GM18517 (cell line): ENCODE measurements at regions not wholly inside any gene's neighbourhood (a gene's known extent, or its start where the extent isn't known, plus 50 kb on each side); places are given as distances from the start of the nearest gene placed in this dataset.
A peak's percentile ranks its signal among the peaks of the same experiment; 100 is the strongest.
"Not testable (repeated sequence)": the region's sequence is repeated elsewhere in the genome, so short reads cannot be mapped to it uniquely, and the experiment has no call there.

Source experiments
- ATAC-seq: cut with Tn5 transposase; IDR thresholded peaks from one replicate; pipeline ENCODE4 v1.9.1; 2021; ENCODE audit warnings: mild to moderate bottlenecking, moderate library complexity; ENCODE audit not compliant: unreplicated experiment

DNA sequence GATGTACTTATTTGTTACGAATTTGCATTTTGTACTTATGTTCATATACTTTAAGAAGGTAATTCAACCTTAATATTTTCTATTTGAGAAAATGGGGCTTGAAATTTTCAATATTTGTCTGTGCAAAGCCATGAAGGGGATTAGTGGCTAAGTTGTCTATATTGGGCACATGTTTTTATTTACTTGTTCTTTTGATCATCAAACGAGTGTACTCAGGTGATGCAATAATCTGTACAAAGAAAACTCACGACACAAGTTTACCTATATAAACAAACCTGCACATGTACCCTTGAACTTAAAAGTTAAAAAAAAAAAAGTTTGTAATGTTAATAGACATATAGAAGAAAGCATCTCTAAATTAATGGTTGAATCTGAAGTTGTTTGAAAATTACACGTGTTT, 658.9 kb upstream of the SYT4 start:
- no peak for ATAC-seq

DNA sequence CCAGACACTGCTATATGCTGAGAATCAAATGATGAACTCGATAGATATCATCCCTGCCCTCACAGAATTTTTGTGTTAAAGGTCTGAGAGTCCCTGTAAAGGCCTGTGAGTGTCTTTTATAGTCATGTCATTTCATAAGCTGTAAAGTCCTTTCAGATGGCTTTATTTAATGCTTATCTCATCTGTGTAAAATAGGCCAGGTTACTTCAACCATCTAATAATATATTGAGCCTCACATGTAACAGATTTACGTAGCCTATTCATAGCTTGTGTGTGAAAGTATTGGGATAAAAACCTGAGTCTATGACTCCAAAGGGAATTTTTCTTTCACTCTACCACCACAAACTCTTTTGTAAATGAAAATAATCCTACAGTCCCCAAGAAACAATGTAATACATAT, 672.0 kb upstream of the SYT4 start:
- ATAC-seq = no peak

DNA sequence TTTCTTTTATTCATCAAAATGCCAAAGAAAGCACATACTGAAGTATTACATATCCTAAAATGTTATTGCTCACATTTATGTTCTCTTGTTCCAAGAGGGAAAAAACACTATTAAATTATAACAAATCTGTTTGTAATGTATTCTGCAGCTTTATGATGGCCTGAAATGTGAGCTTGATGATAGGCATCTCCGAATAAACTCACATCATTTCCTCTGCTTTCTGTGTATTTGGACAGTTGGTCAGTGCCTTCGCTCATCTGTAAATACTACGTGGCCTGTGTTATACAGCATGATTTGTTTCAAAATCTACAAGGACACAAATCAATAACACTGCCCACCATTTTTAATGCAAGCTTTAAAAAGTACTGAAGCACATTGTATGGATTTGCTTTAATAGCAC, 672.8 kb upstream of the SYT4 start:
- ATAC-seq = no peak

DNA sequence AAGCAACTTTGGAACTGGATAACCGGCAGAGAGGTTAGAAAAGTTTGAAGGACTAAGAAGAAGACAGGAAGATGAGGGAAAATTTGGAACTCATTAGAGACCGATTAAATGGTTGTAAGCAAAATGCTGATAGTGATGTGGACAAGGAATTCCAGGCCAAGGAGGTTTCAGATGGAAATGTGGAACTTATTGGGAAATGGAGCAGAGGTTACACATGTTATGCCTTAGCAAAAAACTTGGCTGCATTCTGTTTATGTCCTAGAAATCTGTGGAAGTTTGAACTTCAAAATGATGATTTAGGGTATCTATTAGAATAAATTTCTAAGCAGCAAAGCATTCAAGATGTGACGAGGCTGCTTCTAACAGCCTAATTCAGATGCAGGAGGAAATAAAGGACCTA, 675.1 kb upstream of the SYT4 start:
- no peak for ATAC-seq

DNA sequence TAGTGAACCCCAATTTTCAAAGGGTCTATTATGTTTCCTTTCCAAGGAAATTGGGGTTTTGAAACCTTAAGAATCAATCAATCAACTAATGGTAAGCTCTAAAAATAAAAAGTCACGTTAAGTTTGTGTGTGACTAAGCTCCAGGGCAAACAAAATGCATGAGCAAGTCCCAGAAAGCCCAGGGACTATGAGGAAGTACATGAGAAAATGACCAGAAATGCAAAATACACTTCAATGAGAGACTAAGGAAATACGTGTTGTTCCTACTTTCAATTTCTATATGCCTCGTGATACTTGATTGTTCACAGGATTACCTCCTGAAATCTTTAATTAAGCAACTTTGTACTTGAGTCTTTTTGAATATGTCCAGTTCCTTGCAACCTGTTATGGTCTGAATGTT, 684.4 kb upstream of the SYT4 start:
- no peak for ATAC-seq

DNA sequence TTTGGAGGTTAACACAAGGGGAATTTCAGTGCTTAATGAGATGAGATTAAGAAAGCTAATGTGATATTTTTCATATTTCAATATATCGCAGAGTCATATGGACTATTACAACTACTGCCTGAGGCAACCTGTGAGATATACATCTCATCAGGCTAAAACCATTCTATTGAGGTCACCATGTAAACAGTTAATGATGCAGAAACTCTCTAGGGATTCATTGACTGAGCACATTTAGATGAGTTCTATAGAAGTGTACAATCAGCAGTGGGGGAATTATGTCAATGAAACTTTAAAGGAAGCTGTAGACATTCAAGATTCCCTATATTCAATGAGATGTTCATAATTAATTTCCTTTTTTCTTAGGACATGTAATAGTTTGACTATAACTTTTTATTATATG, 687.4 kb upstream of the SYT4 start:
- ATAC-seq = no peak

DNA sequence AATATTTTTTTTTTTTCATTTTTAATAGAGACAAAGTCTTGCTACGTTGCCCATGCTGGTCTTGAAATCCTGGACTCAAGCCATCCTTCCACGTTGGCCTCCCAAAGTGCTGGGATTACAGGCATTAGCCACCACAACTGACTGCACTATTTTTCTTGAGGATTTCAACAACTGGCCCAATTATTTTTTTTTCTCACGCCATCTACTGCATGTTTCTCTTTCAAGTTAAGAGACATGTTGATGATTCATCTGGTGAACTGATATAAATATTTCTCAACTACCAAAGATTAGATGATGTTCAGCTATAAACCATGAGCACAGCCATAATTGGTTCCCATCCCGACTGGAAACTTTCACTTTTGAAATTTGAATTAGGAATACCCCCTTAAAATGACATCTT, 688.4 kb upstream of the SYT4 start:
- ATAC-seq = no peak

DNA sequence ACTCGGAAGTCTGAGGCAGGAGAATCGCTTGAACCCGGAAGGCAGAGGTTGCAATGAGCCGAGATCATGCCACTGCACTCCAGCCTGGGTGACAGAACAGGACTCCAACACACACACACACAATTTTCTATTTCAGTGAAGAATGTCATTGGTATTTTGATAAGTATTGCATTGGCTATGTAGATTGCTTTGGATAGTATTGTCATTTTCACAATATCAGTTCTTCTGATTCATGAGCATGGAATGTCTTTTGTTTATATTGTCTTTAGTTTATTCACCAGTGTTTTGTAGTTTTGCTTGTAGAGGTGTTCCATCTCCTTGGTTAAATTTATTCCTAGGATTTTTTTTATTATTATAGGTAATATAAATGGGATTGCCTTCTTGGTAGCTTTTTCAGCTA, 693.4 kb upstream of the SYT4 start:
- no peak for ATAC-seq

GRCh38 chr18:43978174-43978573, 700.9 kb upstream of the SYT4 start:
- ATAC-seq = no peak

GRCh38 chr18:43982582-43982981, 698.1 kb upstream of the SETBP1 start:
- ATAC-seq = no peak

DNA sequence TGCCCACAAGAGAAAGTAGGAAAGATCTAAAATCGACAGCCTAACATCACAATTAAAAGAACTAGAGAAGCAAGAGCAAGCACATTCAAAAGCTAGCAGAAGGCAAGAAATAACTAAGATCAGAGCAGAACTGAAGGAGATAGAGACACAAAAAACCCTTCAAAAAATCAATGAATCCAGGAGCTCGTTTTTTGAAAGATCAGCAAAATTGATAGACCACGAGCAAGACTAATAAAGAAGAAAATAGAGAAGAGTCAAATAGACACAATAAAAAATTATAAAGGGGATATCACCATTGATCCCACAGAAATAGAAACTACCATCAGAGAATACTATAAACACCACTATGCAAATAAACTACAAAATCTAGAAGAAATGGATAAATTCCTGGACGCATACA, 693.6 kb upstream of the SETBP1 start:
- not testable (repeated sequence) for ATAC-seq

GRCh38 chr18:43992741-43993140, 687.9 kb upstream of the SETBP1 start:
- no peak for ATAC-seq

GRCh38 chr18:43994381-43994780, 686.3 kb upstream of the SETBP1 start:
- ATAC-seq = no peak

DNA sequence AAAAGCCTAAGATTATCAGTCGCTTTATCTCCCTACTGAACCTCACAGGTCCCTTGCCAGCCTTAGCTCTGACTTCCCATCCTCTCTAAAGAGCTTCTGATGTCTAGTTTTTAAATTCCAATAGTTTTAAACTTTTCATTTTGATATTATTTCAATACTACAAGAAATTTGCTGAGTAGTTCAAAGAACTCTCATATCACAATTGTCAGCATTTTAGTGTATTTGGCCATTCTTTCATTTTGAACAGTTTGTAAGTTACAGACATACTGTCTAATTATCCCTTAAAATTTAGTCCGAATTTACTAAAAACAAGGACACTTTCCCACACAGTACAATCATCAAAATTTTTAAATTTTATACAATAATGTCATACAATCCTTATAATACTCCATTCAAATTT, 666.8 kb upstream of the SETBP1 start:
- ATAC-seq = no peak

DNA sequence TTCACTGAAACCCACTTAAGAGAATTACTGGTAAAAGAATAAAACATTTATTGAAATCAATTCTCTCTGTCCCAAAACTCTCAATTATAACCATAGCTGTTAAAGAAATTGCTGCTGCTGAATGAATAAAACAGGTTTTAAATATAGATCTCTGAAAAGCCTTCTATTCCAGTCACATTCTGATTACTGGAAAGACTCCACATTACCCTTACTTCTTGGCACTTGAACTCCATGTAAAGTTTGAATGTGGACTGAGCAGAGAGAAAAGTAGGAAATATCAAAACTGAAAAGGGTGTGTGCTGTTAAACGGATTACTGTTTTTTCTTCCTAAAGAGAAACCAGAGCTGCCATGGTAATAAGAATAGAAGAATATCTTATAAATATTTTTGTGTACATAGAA, 655.3 kb upstream of the SETBP1 start:
- no peak for ATAC-seq

GRCh38 chr18:44028109-44028508, 652.6 kb upstream of the SETBP1 start:
- no peak for ATAC-seq

- no peak for ATAC-seq
Measured at GRCh38 chr18:44031063-44031462, 649.6 kb upstream of the SETBP1 start.

DNA sequence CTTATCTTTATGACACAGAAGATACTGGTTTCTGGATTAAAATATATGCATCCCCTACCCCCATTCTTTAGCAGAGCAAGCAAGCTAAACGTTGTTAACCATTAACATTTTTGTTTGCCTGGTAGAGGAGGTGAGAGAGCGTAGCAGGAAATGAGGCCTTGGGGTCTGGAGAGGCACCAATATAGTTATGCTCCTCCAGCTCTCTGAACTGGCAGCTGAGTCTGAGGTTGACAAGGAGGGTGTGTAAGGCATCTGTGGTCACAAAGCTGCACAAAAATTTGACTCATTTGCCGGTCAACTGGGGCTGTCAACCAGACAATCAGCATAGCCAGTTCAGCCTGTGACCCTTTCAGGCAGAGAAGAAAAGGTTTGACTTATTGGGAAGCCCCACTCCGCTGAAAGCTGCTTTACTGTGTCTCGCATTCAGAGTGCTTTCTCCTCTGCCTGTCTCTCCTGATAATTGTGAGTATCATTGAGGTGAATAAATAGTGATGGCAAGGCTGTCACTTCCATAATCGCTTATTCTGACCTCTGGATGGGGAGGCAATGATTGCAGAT, 647.5 kb upstream of the SETBP1 start:
- ATAC-seq = peak; percentile 59

DNA sequence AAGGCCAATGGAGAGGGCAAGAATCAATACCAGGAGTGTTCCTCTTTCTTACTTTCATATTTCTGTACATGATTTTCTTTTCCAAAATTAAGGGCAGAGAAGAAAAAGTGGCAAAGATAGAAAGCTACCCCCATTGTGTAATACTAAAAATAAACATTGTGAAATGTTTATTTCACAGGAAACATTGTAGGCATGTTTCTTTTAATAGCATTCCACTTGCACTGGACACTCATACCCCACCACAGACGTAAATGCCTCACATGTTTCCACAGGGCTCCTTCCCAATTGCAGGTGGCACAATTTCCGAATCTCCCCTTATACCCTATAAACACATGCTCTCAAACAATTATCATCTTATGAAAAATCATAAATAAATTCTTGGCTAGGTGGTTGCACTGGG, 645.1 kb upstream of the SETBP1 start:
- ATAC-seq = no peak

GRCh38 chr18:44036501-44036900, 644.2 kb upstream of the SETBP1 start:
- ATAC-seq = no peak

DNA sequence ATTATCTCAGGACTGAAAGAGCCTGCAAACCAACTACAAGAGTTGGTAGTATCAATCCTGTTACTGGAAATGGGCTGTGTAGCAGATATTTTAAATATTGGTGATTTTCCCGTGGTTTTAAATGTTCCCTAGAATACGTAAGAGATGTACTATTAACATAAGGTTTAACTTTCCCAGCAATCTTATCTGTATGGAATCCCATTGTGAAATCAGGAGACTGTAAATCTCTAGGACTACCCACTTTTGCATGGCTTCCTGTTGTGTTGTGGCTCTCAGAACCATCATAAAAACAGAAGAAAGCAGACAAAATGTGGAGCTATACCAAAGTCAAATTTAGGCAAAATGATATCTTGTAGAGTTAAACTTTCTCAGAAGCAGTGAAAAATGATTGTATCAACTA, 641.5 kb upstream of the SETBP1 start:
- ATAC-seq = no peak

DNA sequence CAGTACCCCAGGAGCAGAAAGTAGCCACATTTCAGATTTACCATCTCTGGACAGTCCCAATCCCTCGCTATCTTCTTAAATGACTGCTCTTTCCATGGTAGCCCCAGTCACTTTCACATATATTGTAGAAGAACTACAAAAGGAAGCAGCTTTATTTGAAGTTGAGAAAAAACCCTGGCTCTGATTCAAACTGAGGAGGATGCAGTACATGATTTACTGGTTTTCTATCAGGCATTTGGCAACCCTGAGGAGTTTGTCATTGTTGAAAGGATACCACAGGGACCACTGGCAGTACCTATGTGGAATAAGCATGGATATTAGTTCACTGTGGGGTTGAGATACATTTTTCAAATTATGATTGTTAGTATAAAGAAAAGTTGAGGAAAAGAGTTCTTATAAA, 640.9 kb upstream of the SETBP1 start:
- no peak for ATAC-seq

DNA sequence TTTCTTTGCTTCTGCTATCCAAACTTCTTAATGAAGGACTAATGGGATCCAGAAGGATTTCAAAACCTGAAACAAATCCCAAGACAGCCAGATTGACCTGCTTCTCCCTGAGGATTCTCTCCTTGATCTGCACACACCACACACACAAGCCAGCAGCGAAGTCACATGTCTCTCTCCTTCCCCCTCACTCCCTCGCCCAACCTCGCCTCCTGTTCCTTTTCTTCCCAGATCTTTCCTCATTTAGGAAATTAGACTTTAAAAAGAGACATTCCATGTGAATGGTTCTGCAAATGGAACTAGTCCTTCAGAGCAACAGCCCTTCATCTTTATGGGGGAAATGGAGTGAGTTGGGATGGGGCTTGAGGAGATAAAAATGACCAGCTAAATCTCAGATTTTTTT, 639.1 kb upstream of the SETBP1 start:
- ATAC-seq = no peak

DNA sequence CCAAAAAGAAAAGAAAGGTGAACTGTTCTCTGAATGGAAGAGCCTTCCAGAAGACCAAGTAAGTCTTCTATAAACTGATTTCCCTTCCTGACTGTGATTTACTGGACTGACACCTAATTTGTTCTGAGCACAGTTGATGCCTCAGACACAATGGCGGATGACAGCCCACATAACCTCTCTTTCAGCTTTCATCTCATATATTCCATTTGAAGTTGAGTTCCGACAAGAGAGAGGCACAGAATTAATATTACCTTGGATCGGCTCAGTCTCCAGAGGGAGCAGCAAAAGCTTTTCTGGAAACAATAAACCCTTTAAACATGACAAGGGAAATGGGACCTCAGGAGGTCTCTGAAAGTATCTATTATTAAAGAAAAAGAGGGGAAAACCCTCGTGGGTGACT, 638.7 kb upstream of the SETBP1 start:
- no peak for ATAC-seq
